Suprapubic skin (tissue), 4 donors: ENCODE measurements at regions not wholly inside any gene's neighbourhood (a gene's known extent, or its start where the extent isn't known, plus 50 kb on each side); places are given as distances from the start of the nearest gene placed in this dataset.

Source experiments
- DNase-seq, 2 donors: peaks; one replicate each; pipeline ENCODE4 v3.0.0-alpha.2; 2019; ENCODE audit warnings: low spot score in 2 of 2
- H3K27ac ChIP-seq: fragments of 200-600 bp; sonication (generic); one replicate; pipeline ENCODE4 v1.5.1; 2019
- H3K27me3 ChIP-seq: fragments of 200-600 bp; sonication (generic); one replicate; pipeline ENCODE4 v1.5.1; 2019
- H3K36me3 ChIP-seq: fragments of 200-600 bp; sonication (generic); one replicate; pipeline ENCODE4 v1.5.1; 2019
- H3K4me1 ChIP-seq: fragments of 200-600 bp; sonication (generic); one replicate; pipeline ENCODE4 v1.5.1; 2019
- H3K4me3 ChIP-seq: fragments of 200-600 bp; sonication (generic); one replicate; pipeline ENCODE4 v1.5.1; 2019; ENCODE audit warnings: mild to moderate bottlenecking
- H3K9me3 ChIP-seq: fragments of 200-600 bp; sonication (generic); one replicate; pipeline ENCODE4 v1.5.1; 2019
- EP300 ChIP-seq: sonication (generic); formaldehyde crosslinking; IDR thresholded peaks from one replicate; pipeline ENCODE4 v1.6.1; 2017; ENCODE audit warnings: antibody characterized with exemption
- POLR2A ChIP-seq, 2 donors: fragments of 450-650 bp; IDR thresholded peaks; one replicate each; pipeline ENCODE4 v1.6.1; 2017; ENCODE audit warnings: antibody characterized with exemption in 2 of 2, mild to moderate bottlenecking in 2 of 2, moderate library complexity in 2 of 2
- POLR2AphosphoS5 ChIP-seq, 3 donors: sonication (generic); formaldehyde crosslinking; IDR thresholded peaks; one replicate each; pipeline ENCODE4 v1.6.1; 2017; ENCODE audit warnings: antibody characterized with exemption in 3 of 3
- WGBS: methylation state at CpG from one replicate; pipeline ENCODE4 v1.1.5; 2018; 5-methylcytosine and 5-hydroxymethylcytosine counted together
- TF ChIP-seq, protein P1 (sequence below), 2 donors: fragments of 200-600 bp in 1 of 2; fragments of 450-650 bp in 1 of 2; sonication (generic) in 1 of 2; IDR thresholded peaks; one replicate each; pipeline ENCODE4 v1.5.1; 2016 to 2019; ENCODE audit warnings: antibody characterized with exemption in 2 of 2, mild to moderate bottlenecking in 1 of 2, moderate library complexity in 1 of 2

GRCh38 chr6:88449770-88450169 is 283.6 kb upstream of the CNR1 start:
- Histone ChIP-seq H3K27me3 (no peaks in the 10 kb centered on the region), H3K36me3 (no peaks in the 10 kb centered on the region), H3K4me1 (no peaks in the 10 kb centered on the region), H3K9me3 (no peaks in the 10 kb centered on the region), H3K27ac (no peak overlapping the region), H3K4me3 (no peak overlapping the region)
- no peak for DNase-seq
- WGBS, result 85% methylated on average over 3 of the region's 3 CpGs
- TF ChIP-seq POLR2AphosphoS5 (IDR thresholded peaks at IDR 0.05) (no peak), EP300 (no peak), POLR2A (IDR thresholded peaks at IDR 0.05) (no peak)
- TF ChIP-seq, protein P1, sequence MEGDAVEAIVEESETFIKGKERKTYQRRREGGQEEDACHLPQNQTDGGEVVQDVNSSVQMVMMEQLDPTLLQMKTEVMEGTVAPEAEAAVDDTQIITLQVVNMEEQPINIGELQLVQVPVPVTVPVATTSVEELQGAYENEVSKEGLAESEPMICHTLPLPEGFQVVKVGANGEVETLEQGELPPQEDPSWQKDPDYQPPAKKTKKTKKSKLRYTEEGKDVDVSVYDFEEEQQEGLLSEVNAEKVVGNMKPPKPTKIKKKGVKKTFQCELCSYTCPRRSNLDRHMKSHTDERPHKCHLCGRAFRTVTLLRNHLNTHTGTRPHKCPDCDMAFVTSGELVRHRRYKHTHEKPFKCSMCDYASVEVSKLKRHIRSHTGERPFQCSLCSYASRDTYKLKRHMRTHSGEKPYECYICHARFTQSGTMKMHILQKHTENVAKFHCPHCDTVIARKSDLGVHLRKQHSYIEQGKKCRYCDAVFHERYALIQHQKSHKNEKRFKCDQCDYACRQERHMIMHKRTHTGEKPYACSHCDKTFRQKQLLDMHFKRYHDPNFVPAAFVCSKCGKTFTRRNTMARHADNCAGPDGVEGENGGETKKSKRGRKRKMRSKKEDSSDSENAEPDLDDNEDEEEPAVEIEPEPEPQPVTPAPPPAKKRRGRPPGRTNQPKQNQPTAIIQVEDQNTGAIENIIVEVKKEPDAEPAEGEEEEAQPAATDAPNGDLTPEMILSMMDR (IDR thresholded peaks at IDR 0.05), result no peak

DNA sequence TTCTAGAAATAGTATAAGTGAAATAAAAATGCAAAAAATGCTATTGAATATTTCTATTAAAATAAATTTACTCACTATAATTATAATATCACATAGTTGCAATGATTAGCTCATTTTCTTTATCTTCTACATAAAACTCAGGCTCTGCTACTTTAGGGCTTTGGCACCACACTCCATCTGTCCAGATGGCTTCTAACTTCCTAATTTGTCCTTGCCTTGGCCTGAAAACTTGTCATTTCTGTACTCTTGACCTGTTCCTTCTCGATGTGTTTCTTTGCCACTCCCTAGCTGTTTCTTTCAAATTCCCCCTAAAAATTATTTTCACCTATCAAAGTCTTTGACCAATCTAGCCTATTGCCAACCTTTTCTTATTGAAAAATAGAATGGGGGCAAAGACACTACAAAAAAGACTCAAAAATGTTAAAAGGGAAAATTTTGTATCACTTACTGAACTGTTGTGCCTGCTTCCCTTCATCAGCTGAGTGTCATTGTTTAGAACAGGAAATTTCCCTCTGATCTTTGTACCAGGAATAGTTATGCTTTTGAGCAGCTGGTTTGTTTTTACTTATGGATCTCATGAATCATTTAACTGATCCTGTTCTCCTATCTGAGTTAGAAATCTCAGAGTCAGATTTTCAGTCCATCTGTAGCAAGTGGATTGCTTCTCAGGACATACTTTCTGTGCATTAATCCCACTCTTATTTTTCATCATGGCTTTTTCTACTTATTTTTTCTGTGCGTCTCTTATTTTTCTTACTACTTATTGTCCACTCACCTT is 279.2 kb upstream of the CNR1 start:
- no peak overlapping the region for H3K4me3 ChIP-seq
- no peaks in the 10 kb centered on the region for H3K27me3 ChIP-seq
- H3K4me1 ChIP-seq, result no peaks in the 10 kb centered on the region
- WGBS, result 44% methylated on average over 2 of the region's 2 CpGs
- H3K9me3 ChIP-seq, result no peaks in the 10 kb centered on the region
- H3K27ac ChIP-seq, result no peak overlapping the region
- TF ChIP-seq EP300, result no peak
- TF ChIP-seq POLR2AphosphoS5 (IDR thresholded peaks at IDR 0.05), result no peak
- TF ChIP-seq, protein P1 (IDR thresholded peaks at IDR 0.05), result no peak
- TF ChIP-seq POLR2A (IDR thresholded peaks at IDR 0.05), result no peak
- no peaks in the 10 kb centered on the region for H3K36me3 ChIP-seq
- no peak for DNase-seq

DNA sequence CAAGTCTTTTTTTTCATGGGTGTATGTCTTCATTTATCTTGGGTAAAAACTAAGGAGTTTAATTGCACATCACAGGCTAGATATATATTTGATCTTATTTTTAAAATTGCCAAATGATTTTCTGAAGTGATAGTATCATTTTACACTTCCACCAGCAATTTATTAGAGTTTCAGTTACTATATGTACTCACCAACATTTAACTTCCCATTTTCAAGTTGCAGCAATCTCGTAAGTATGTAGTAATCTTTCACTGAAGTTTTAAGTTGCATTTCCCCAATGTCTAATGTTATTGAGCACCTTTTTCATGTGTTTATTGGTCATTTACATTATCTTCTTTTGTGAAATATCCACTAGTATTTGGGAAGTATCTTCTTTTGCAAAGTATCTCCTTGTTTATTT is 277.4 kb upstream of the CNR1 start:
- H3K4me3 ChIP-seq, result no peak overlapping the region
- TF ChIP-seq POLR2A (IDR thresholded peaks at IDR 0.05) (no peak), POLR2AphosphoS5 (IDR thresholded peaks at IDR 0.05) (no peak), EP300 (no peak)
- TF ChIP-seq, protein P1 (IDR thresholded peaks at IDR 0.05), result no peak
- no peak for DNase-seq
- no peaks in the 10 kb centered on the region for H3K4me1 ChIP-seq
- H3K27me3 ChIP-seq, result no peaks in the 10 kb centered on the region
- H3K27ac ChIP-seq, result no peak overlapping the region
- H3K9me3 ChIP-seq, result no peaks in the 10 kb centered on the region
- no peaks in the 10 kb centered on the region for H3K36me3 ChIP-seq
- 84% methylated on average over 1 of the region's 1 CpG for WGBS

GRCh38 chr6:88442737-88443136 is 276.6 kb upstream of the CNR1 start:
- Histone ChIP-seq H3K4me3 (no peak overlapping the region), H3K27me3 (no peaks in the 10 kb centered on the region), H3K9me3 (no peaks in the 10 kb centered on the region), H3K27ac (no peak overlapping the region), H3K36me3 (no peaks in the 10 kb centered on the region), H3K4me1 (no peaks in the 10 kb centered on the region)
- no peak for TF ChIP-seq EP300
- TF ChIP-seq, protein P1 (IDR thresholded peaks at IDR 0.05), result no peak
- no peak for TF ChIP-seq POLR2AphosphoS5 (IDR thresholded peaks at IDR 0.05)
- TF ChIP-seq POLR2A (IDR thresholded peaks at IDR 0.05), result no peak
- DNase-seq, result no peak
- 88% methylated on average over 4 of the region's 4 CpGs for WGBS

- Histone ChIP-seq H3K4me3 (no peak overlapping the region), H3K27me3 (no peaks in the 10 kb centered on the region), H3K4me1 (no peaks in the 10 kb centered on the region), H3K36me3 (no peaks in the 10 kb centered on the region), H3K27ac (no peak overlapping the region), H3K9me3 (no peaks in the 10 kb centered on the region)
- 96% methylated on average over 4 of the region's 4 CpGs for WGBS
- TF ChIP-seq, protein P1 (IDR thresholded peaks at IDR 0.05), result no peak
- TF ChIP-seq EP300, result no peak
- TF ChIP-seq POLR2AphosphoS5 (IDR thresholded peaks at IDR 0.05), result no peak
- no peak for TF ChIP-seq POLR2A (IDR thresholded peaks at IDR 0.05)
- DNase-seq, result no peak
Observed at GRCh38 chr6:88441346-88441745, 275.2 kb upstream of the CNR1 start.
